Putamen (tissue), 1 donor: ENCODE measurements at regions not wholly inside any gene's neighbourhood (a gene's known extent, or its start where the extent isn't known, plus 50 kb on each side); places are given as distances from the start of the nearest gene placed in this dataset.
"Not testable (repeated sequence)": the region's sequence is repeated elsewhere in the genome, so short reads cannot be mapped to it uniquely, and the experiment has no call there.

Experiments used
- DNase-seq: peaks from one replicate; pipeline ENCODE4 v3.0.0-alpha.2; 2016; ENCODE audit warnings: low spot score

GRCh38 chr21:35527358-35527757 lies 478.3 kb upstream of the RUNX1 start:
- no peak for DNase-seq

GRCh38 chr21:35525443-35525842 lies 476.3 kb upstream of the RUNX1 start:
- DNase-seq: no peak

GRCh38 chr21:35521852-35522505 lies 472.9 kb upstream of the RUNX1 start:
- no peak for DNase-seq

GRCh38 chr21:35521293-35521692 lies 472.2 kb upstream of the RUNX1 start:
- no peak for DNase-seq

GRCh38 chr21:35520856-35521255 lies 471.8 kb upstream of the RUNX1 start:
- DNase-seq: no peak

- no peak for DNase-seq
Observed at GRCh38 chr21:35520302-35520701, 471.2 kb upstream of the RUNX1 start.

- DNase-seq: no peak
Observed at GRCh38 chr21:35517865-35518264, 468.8 kb upstream of the RUNX1 start.

GRCh38 chr21:35516292-35516691 lies 467.2 kb upstream of the RUNX1 start:
- DNase-seq: not testable (repeated sequence)

- DNase-seq: no peak
Observed at GRCh38 chr21:35512346-35512745, 463.2 kb upstream of the RUNX1 start.

- DNase-seq: no peak
Observed at GRCh38 chr21:35511696-35512162, 462.6 kb upstream of the RUNX1 start.

- DNase-seq: no peak
Observed at GRCh38 chr21:35510957-35511695, 462.0 kb upstream of the RUNX1 start.

- DNase-seq: no peak
Observed at GRCh38 chr21:35510294-35510693, 461.2 kb upstream of the RUNX1 start.

- peak; percentile 39 for DNase-seq
Observed at GRCh38 chr21:35509001-35509704, 460.1 kb upstream of the RUNX1 start.

- peak; percentile 27 for DNase-seq
Observed at GRCh38 chr21:35508139-35508888, 459.2 kb upstream of the RUNX1 start.

GRCh38 chr21:35507181-35507759 lies 458.2 kb upstream of the RUNX1 start:
- no peak for DNase-seq

- DNase-seq: no peak
Observed at GRCh38 chr21:35506771-35507170, 457.7 kb upstream of the RUNX1 start.

GRCh38 chr21:35506352-35506751 lies 457.2 kb upstream of the RUNX1 start:
- DNase-seq: no peak

- DNase-seq: no peak
Observed at GRCh38 chr21:35504951-35505466, 455.9 kb upstream of the RUNX1 start.

GRCh38 chr21:35504277-35504676 lies 455.2 kb upstream of the RUNX1 start:
- peak; percentile 78 for DNase-seq

- peak; percentile 13 for DNase-seq
Observed at GRCh38 chr21:35503671-35504070, 454.6 kb upstream of the RUNX1 start.

GRCh38 chr21:35502821-35503220 lies 453.7 kb upstream of the RUNX1 start:
- no peak for DNase-seq

GRCh38 chr21:35497522-35497921 lies 448.4 kb upstream of the RUNX1 start:
- not testable (repeated sequence) for DNase-seq
